Mesothelial cell of epicardium (in vitro differentiated cells): ENCODE measurements at regions not wholly inside any gene's neighbourhood (a gene's known extent, or its start where the extent isn't known, plus 50 kb on each side); places are given as distances from the start of the nearest gene placed in this dataset.

Experiments
- DNase-seq, 2 experiments: peaks; one replicate each; pipeline ENCODE4 v3.0.0; 2021; ENCODE audit warnings: low spot score in 2 of 2; ENCODE audit not compliant: unreplicated experiment in 2 of 2
- H3K27ac Mint-ChIP-seq: 2 replicates; pipeline ENCODE4 v1.8.0; 2021; ENCODE audit warnings: mixed read lengths
- H3K27me3 Mint-ChIP-seq: 2 replicates; pipeline ENCODE4 v1.8.0; 2021; ENCODE audit warnings: low read depth, mixed read lengths
- H3K36me3 Mint-ChIP-seq: 2 replicates; pipeline ENCODE4 v1.8.0; 2021; ENCODE audit warnings: mixed read lengths
- H3K4me1 Mint-ChIP-seq: 2 replicates; pipeline ENCODE4 v1.8.0; 2021; ENCODE audit warnings: mixed read lengths
- H3K4me3 Mint-ChIP-seq: 2 replicates; pipeline ENCODE4 v1.8.0; 2021; ENCODE audit warnings: mild to moderate bottlenecking, moderate library complexity, mixed read lengths
- H3K9me3 Mint-ChIP-seq: 2 replicates; pipeline ENCODE4 v1.8.0; 2021; ENCODE audit warnings: mixed read lengths
- TF ChIP-seq, protein P1 (sequence below): fragments of 200-600 bp; sonication (generic); IDR thresholded peaks from one replicate; pipeline ENCODE4 v1.5.0; 2021; ENCODE audit warnings: antibody characterized with exemption; ENCODE audit not compliant: unreplicated experiment

DNA sequence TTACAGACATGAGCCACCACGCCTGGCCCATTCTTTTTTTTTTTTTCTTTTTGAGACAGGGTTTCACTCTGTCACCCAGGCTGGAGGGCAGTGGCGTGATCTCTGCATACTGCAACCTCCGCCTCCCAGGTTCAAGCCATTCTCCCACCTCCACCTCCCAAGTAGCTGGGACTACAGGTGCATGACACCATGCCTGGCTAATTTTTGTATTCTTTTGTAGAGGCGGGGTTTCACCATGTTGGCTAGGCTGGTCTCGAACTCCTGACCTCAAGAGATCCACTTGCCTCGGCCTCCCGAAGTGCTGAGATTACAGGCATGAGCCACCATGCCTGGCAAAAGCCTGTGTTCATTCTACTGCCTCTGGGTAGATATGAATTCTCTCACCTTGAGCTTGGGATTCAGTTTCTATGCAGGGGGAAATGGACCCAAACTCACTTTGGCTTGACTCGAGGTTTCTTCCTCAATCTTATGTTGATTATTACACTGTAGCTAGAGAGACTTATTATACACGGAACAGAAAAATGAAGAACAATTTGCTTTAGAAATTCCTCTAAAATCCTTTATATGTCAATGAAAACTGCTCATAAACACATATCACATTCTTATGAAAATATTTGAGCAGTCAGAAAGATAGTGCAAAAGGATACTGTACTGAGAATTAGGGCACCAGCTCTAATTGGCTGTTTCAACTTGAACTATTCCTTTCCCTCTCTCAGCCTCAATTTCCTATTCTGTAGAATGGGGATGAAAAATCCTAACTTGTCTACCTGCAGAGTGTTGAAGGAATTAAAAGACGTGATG, 252.3 kb downstream of the MYCN start:
- Mint-ChIP-seq H3K9me3 (no peaks in the 10 kb centered on the region), H3K27ac (no peak overlapping the region), H3K36me3 (no peaks in the 10 kb centered on the region), H3K27me3 (no peaks in the 10 kb centered on the region), H3K4me1 (peaks cover 7% of the 10 kb centered on the region), H3K4me3 (no peak overlapping the region)
- TF ChIP-seq, protein P1, sequence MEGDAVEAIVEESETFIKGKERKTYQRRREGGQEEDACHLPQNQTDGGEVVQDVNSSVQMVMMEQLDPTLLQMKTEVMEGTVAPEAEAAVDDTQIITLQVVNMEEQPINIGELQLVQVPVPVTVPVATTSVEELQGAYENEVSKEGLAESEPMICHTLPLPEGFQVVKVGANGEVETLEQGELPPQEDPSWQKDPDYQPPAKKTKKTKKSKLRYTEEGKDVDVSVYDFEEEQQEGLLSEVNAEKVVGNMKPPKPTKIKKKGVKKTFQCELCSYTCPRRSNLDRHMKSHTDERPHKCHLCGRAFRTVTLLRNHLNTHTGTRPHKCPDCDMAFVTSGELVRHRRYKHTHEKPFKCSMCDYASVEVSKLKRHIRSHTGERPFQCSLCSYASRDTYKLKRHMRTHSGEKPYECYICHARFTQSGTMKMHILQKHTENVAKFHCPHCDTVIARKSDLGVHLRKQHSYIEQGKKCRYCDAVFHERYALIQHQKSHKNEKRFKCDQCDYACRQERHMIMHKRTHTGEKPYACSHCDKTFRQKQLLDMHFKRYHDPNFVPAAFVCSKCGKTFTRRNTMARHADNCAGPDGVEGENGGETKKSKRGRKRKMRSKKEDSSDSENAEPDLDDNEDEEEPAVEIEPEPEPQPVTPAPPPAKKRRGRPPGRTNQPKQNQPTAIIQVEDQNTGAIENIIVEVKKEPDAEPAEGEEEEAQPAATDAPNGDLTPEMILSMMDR = no peak
- DNase-seq = no peak

DNA sequence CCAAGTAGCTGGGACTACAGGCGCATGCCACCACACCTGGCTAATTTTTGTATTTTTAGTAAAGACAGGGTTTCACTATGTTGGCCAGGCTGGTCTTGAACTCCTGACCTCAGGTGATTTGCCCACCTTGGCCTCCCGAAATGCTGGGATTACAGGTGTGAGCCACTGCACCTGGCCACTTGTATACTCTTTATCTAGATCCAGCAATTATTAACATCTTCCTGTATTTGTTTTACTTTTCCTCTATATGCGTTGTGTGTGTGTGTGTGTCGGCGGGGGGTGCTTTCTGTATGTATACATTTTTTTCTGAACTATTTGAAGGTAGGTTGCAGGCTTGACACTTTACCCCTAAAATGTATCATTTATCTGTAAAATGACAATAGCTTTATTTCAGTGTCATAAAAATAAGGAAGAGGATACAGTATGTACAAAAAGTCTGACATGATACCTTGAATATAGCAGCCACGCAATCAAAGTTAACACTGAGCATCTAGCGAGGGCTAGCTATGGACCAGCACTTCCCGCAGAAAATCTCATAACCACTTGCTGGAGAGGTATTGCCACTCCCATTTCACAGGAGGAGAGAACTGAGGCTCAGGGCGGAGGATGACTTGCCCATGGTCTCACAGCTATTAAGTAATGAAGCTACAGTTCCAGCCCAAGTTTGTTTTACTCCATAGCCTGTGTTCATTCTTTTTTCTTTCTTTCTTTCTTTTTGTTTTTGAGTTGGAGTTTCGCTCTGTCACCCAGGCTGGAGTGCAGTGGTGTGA, 251.3 kb downstream of the MYCN start:
- H3K27me3 Mint-ChIP-seq = no peaks in the 10 kb centered on the region
- peaks cover 5% of the 10 kb centered on the region for H3K4me1 Mint-ChIP-seq
- H3K36me3 Mint-ChIP-seq = no peaks in the 10 kb centered on the region

DNA sequence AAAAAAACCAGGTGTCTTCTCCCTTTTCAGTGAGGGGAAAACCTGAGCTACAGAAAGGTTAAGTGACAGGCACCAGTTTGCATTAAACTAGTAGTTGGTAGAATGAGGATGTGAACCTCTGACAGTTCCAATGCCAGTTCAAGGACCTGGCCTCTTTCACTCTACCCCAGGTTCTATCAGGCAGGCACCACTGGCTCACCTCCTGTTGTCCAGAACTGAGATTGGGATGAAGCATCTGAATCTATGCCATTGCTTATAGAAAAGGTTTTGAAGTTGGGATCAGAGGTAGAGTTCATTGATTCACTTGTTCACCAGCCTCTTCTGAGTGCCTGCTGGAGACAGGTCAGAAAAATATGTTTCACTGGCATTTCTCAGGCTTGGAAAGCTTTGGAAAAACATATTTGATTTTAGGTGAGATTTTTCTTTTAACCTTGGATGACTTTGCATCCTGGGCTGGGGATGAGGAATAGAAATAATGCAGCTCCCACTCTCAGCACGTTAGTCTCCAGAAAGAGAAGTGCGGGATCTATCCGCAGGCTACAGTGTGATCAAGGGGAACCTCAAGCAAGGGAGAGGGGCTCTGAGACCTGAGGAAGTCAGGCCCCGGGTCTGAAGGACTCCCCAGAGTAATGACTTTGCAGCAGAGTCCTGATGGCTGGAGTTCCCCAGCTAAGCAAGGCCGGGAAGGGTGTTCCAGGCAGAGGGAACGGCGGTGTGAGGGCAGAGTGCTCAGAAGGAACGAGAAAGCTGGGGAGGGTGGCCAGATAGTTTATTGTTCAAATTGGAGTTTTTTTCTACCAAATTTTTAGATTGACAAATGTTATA, 250.3 kb downstream of the MYCN start:
- Mint-ChIP-seq H3K27ac (no peak overlapping the region), H3K4me1 (peaks cover 5% of the 10 kb centered on the region), H3K36me3 (no peaks in the 10 kb centered on the region), H3K27me3 (no peaks in the 10 kb centered on the region), H3K4me3 (no peak overlapping the region), H3K9me3 (no peaks in the 10 kb centered on the region)
- no peak for DNase-seq
- TF ChIP-seq, protein P1 = no peak

More for the DNA sequence above, 251.3 kb downstream of the MYCN start:
- Mint-ChIP-seq H3K4me3 (no peak overlapping the region), H3K27ac (no peak overlapping the region), H3K9me3 (no peaks in the 10 kb centered on the region)
- DNase-seq = no peak
- TF ChIP-seq, protein P1 = no peak

DNA sequence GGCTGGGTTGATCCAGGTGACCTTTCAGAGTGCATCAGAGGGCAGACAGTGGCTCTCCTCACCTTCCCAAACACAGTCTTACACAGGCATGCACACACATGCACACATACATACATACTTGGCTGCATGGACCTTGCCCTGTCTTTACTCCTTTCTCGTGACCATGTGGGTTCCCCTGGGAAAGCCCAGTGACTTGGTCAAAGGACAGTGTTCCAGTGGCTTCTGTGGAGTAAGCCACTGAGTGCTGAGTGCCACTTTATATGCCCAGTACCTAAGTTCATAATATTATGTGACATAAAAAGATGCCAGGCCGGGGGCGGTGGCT, 249.4 kb downstream of the MYCN start:
- no peak for DNase-seq
- Mint-ChIP-seq H3K27ac (no peak overlapping the region), H3K36me3 (no peaks in the 10 kb centered on the region), H3K4me1 (peaks cover 5% of the 10 kb centered on the region), H3K27me3 (no peaks in the 10 kb centered on the region), H3K9me3 (no peaks in the 10 kb centered on the region), H3K4me3 (no peak overlapping the region)
- TF ChIP-seq, protein P1 = no peak

DNA sequence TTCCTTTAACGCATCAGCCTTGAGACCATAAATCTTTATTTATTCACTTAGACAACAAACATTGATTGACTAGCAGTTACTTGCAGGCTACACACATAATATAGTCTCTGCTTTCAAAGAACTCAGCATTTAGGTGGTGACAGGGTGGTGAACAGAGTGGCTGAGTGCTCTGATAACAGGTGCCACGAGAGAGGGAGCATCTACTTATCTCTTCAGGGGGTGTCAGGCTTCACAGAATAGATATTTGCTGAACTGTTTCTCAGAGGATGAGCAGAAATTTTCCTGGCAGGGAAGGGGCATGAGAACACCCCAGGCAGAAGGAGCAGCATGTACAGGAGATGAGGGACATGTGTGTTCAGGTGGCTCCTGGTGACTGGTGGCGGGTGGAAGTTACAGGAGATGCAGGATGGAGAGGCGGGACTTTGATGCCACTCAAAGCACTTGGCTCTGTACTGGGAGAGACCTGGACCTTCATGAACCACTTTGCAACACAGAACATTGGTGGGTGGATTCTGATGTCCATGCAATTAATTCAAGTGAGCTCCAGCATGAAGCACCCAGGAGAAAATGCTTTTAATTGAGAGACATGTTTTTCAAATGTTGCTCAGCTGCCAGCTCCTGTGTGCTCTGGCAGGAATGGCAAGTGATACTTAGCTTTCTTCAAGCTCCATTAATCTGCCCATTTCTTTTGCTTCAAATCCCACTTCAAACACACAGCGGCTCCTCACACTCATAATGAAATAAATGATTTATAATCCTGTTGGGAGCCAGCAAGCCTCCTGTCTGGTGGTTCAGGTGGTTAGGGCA, 248.9 kb downstream of the MYCN start:
- H3K4me3 Mint-ChIP-seq = no peak overlapping the region
- no peak for DNase-seq
- TF ChIP-seq, protein P1 = no peak
- H3K27me3 Mint-ChIP-seq = no peaks in the 10 kb centered on the region
- H3K4me1 Mint-ChIP-seq = peaks cover 5% of the 10 kb centered on the region
- H3K27ac Mint-ChIP-seq = no peak overlapping the region
- H3K36me3 Mint-ChIP-seq = no peaks in the 10 kb centered on the region
- no peaks in the 10 kb centered on the region for H3K9me3 Mint-ChIP-seq
